ENCODE measurements at regions not wholly inside any gene's neighbourhood (a gene's known extent, or its start where the extent isn't known, plus 50 kb on each side); places are given as distances from the start of the nearest gene placed in this dataset.

GRCh38 chr1:94592571-94592920 is 51.0 kb upstream of the F3 start:
- no peak for TF ChIP-seq CTCF (IDR thresholded peaks at IDR 0.05)
- no peak for TF ChIP-seq POLR2AphosphoS5 (IDR thresholded peaks at IDR 0.05; ENCODE audit: low read depth, low read length)
- no peak for TF ChIP-seq TCF7L2 (IDR thresholded peaks at IDR 0.05; ENCODE audit: low read depth, low read length)
- no peak for TF ChIP-seq REST (IDR thresholded peaks at IDR 0.05; ENCODE audit: insufficient read depth in 1 of 2, low read depth in 2 of 2, low read length in 1 of 2)
